MCF 10A (cell line): ENCODE measurements at regions not wholly inside any gene's neighbourhood (a gene's known extent, or its start where the extent isn't known, plus 50 kb on each side); places are given as distances from the start of the nearest gene placed in this dataset.
"Not testable (repeated sequence)": the region's sequence is repeated elsewhere in the genome, so short reads cannot be mapped to it uniquely, and the experiment has no call there.

Experiments
- BruUV-seq: library from RNA; stranded (reverse); fragments of 400-500 nt; replicated peaks from 2 replicates; lab custom pipeline; 2021; lab: Mats Ljungman, UMichigan
- CTCF ChIA-PET: fragments of 300-600 bp; sonication (Branson Sonifier 250); formaldehyde crosslinking; extraction: SDS; loops from one replicate; lab custom pipeline; 2021; ENCODE audit warnings: antibody characterized with exemption, inconsistent platforms; lab: Yijun Ruan, JAX
- POLR2A ChIA-PET: fragments of 300-600, 350-650 bp; sonication (Branson Sonifier 250); formaldehyde crosslinking; extraction: SDS; loops from one replicate; lab custom pipeline; 2020; ENCODE audit warnings: antibody characterized with exemption, inconsistent platforms; lab: Yijun Ruan, JAX
- DNase-seq: peaks from one replicate; pipeline ENCODE4 v3.0.0-alpha.2; 2018; ENCODE audit not compliant: unreplicated experiment
- H3K27ac Mint-ChIP-seq: one replicate; pipeline ENCODE4 v1.8.0; 2022; ENCODE audit warnings: mild to moderate bottlenecking, low read depth, mixed read lengths; ENCODE audit not compliant: unreplicated experiment
- H3K27me3 Mint-ChIP-seq: one replicate; pipeline ENCODE4 v1.8.0; 2022; ENCODE audit warnings: mixed read lengths; ENCODE audit not compliant: insufficient read depth, unreplicated experiment
- H3K36me3 Mint-ChIP-seq: one replicate; pipeline ENCODE4 v1.8.0; 2022; ENCODE audit warnings: mild to moderate bottlenecking, moderate library complexity, mixed read lengths; ENCODE audit not compliant: insufficient read depth, unreplicated experiment
- H3K4me1 Mint-ChIP-seq: one replicate; pipeline ENCODE4 v1.8.0; 2022; ENCODE audit warnings: mixed read lengths; ENCODE audit not compliant: insufficient read depth, unreplicated experiment
- H3K4me3 Mint-ChIP-seq: one replicate; pipeline ENCODE4 v1.8.0; 2022; ENCODE audit warnings: mild to moderate bottlenecking, moderate library complexity, mixed read lengths; ENCODE audit not compliant: unreplicated experiment
- H3K9me3 Mint-ChIP-seq: one replicate; pipeline ENCODE4 v1.8.0; 2022; ENCODE audit warnings: mixed read lengths; ENCODE audit not compliant: unreplicated experiment
- CTCF ChIP-seq: fragments of 200-600 bp; IDR thresholded peaks from one replicate; pipeline ENCODE4 v1.8.0; 2022; ENCODE audit warnings: antibody characterized with exemption, mild to moderate bottlenecking; ENCODE audit not compliant: unreplicated experiment
- intact Hi-C: fragments of 100-400 bp; cut with micrococcal nuclease; formaldehyde crosslinking; loops from 2 replicates; pipeline ENCODE4 v1.14.1; 2022

GRCh38 chr7:102721-103120 lies 89.7 kb upstream of the FAM20C start:
- no TSS peak for BruUV-seq
- intact Hi-C loops = no loop called here
- Mint-ChIP-seq H3K36me3 (no peaks in the 10 kb centered on the region), H3K4me3 (no peak overlapping the region), H3K27ac (no peak overlapping the region), H3K4me1 (peaks cover 28% of the 10 kb centered on the region), H3K27me3 (no peaks in the 10 kb centered on the region), H3K9me3 (no peaks in the 10 kb centered on the region)
- ChIA-PET CTCF (no interaction called here), POLR2A (no interaction called here)
- no peak for DNase-seq
- no peak for TF ChIP-seq CTCF

DNA sequence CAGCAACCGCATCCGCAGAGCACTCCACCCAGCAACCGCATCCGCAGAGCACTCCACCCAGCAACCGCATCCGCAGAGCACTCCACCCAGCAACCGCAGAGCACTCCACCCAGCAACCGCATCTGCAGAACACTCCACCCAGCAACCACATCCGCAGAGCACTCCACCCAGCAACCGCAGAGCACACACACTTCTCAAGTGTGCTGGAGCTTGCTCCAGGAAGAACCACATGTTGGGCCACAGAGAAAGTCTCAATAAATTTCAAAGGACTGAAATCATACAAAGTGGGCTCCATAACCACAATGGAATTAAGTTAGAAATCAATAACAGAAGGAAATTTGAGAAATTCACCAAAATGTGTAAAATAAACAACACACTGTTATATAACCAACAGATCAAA lies 88.4 kb upstream of the FAM20C start:
- DNase-seq, H3K27ac Mint-ChIP-seq, H3K4me3 Mint-ChIP-seq, POLR2A ChIA-PET, H3K36me3 Mint-ChIP-seq, intact Hi-C loops, BruUV-seq, H3K9me3 Mint-ChIP-seq, H3K27me3 Mint-ChIP-seq, CTCF ChIA-PET: not testable (repeated sequence)
- peaks cover 28% of the 10 kb centered on the region for H3K4me1 Mint-ChIP-seq

- peak; percentile 82 for DNase-seq
- ChIA-PET CTCF (no interaction called here), POLR2A (no interaction called here)
- no peaks in the 10 kb centered on the region for H3K9me3 Mint-ChIP-seq
- TF ChIP-seq CTCF = no peak
- H3K4me1 Mint-ChIP-seq = peaks cover 23% of the 10 kb centered on the region
- BruUV-seq = no TSS peak
- intact Hi-C loops = no loop called here
- H3K4me3 Mint-ChIP-seq = no peak overlapping the region
- no peaks in the 10 kb centered on the region for H3K27me3 Mint-ChIP-seq
- H3K27ac Mint-ChIP-seq = no peak overlapping the region
- no peaks in the 10 kb centered on the region for H3K36me3 Mint-ChIP-seq
Measured at GRCh38 chr7:105002-105401, 87.4 kb upstream of the FAM20C start.

DNA sequence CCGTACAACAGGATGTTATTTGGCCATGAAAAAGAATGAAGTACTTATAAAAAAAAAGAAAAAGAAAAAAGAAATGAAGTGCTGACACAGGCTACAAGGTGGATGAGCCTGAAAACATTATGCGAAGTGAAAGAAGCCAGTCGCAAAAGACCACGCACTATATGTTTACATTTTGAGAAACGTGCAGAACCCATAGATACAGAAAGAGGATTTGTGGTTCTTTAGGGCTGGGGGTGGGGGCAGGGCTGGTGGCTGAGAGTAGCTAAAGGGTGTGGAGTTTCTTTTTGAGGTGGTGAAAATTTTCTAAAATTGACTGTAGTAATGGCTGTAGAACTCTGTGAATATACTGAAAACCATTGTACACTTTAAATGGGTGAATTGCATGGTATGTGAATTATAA lies 86.0 kb upstream of the FAM20C start:
- Mint-ChIP-seq H3K4me3 (no peak overlapping the region), H3K27ac (no peak overlapping the region), H3K27me3 (no peaks in the 10 kb centered on the region), H3K36me3 (no peaks in the 10 kb centered on the region), H3K9me3 (no peaks in the 10 kb centered on the region), H3K4me1 (peaks cover 14% of the 10 kb centered on the region)
- ChIA-PET CTCF (no interaction called here), POLR2A (no interaction called here)
- BruUV-seq = no TSS peak
- no peak for TF ChIP-seq CTCF
- intact Hi-C loops = no loop called here
- DNase-seq = no peak

GRCh38 chr7:107233-107632 lies 85.1 kb upstream of the FAM20C start:
- ChIA-PET CTCF (no interaction called here), POLR2A (no interaction called here)
- no peaks in the 10 kb centered on the region for H3K27me3 Mint-ChIP-seq
- H3K4me3 Mint-ChIP-seq = no peak overlapping the region
- no peak overlapping the region for H3K27ac Mint-ChIP-seq
- no peak for TF ChIP-seq CTCF
- H3K9me3 Mint-ChIP-seq = no peaks in the 10 kb centered on the region
- intact Hi-C loops = no loop called here
- H3K36me3 Mint-ChIP-seq = no peaks in the 10 kb centered on the region
- DNase-seq = no peak
- peaks cover 5% of the 10 kb centered on the region for H3K4me1 Mint-ChIP-seq
- BruUV-seq = no TSS peak
